ENCODE measurements at regions not wholly inside any gene's neighbourhood (a gene's known extent, or its start where the extent isn't known, plus 50 kb on each side); places are given as distances from the start of the nearest gene placed in this dataset.

DNA sequence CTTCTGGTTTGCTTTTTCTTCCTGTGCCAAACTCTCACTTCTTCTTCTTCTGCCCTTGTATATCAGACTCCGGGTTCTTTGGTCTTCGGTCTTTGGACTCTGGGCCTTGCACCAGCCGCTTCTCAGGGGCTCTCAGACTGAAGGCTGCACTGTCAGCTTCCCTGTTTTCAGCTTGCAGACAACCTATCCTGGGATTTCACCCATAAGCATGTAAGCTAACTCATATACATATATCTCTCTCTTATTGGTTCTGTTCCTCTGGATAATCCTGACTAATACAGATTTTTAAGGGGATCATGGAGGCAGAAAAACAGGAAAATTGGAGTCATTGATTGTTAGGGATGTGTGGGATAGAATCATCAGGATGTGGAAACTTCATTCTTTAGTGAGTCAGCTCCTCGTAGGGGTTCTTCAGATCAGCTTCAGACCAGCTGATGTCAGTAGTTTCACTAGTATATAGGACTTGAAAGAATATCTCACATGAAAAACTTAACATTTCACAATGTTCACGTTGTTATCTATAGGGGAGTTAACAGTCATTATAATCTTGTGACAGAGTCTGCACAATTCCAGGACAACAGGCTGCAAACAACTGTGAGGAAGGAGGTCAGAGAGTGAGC lies 102.9 kb downstream of the RASSF9 start:
- H3K4me3 Mint-ChIP-seq, result no peak overlapping the region

DNA sequence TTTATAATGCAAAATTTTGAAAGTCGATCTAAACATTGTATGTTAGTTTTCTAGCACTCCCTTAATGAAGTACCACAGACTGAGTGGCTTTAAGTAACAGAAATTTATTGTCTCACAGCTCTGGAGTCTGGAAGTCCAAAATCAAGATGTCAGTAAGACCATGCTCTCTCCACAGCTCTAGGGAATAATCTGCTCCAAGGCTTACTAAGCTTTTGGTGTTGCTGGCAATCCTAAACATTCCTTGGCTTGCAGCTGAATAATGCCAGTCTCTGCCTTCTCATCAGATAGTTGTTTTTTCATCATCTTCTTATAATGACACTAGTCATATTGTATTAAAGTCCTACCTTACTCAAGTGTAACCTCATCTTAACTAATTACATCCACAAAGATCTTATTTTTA lies 102.2 kb downstream of the RASSF9 start:
- ATAC-seq, result no peak
- H3K4me1 Mint-ChIP-seq, result no peaks in the 10 kb centered on the region
- no peak overlapping the region for H3K27ac ChIP-seq (ENCODE audit: low read length)

More for the DNA sequence above, 102.9 kb downstream of the RASSF9 start:
- Histone ChIP-seq H3K4me1 (ENCODE audit: control insufficient read depth, insufficient read depth, low read length) (no peaks in the 10 kb centered on the region), H3K9me3 (ENCODE audit: control insufficient read depth, insufficient read depth, low read length) (no peaks in the 10 kb centered on the region), H3K27ac (ENCODE audit: low read length) (no peak overlapping the region), H3K36me3 (ENCODE audit: control insufficient read depth, insufficient read depth, low read length) (no peaks in the 10 kb centered on the region), H3K27me3 (ENCODE audit: control insufficient read depth, insufficient read depth, low read length) (no peaks in the 10 kb centered on the region), H3K4me3 (ENCODE audit: low read length) (no peak overlapping the region)
- 87% methylated on average over 4 of the region's 5 CpGs for WGBS (ENCODE audit: insufficient coverage)
- no peaks in the 10 kb centered on the region for H3K27me3 Mint-ChIP-seq (ENCODE audit: low read depth in 2 of 2)
- TF ChIP-seq, protein P1, sequence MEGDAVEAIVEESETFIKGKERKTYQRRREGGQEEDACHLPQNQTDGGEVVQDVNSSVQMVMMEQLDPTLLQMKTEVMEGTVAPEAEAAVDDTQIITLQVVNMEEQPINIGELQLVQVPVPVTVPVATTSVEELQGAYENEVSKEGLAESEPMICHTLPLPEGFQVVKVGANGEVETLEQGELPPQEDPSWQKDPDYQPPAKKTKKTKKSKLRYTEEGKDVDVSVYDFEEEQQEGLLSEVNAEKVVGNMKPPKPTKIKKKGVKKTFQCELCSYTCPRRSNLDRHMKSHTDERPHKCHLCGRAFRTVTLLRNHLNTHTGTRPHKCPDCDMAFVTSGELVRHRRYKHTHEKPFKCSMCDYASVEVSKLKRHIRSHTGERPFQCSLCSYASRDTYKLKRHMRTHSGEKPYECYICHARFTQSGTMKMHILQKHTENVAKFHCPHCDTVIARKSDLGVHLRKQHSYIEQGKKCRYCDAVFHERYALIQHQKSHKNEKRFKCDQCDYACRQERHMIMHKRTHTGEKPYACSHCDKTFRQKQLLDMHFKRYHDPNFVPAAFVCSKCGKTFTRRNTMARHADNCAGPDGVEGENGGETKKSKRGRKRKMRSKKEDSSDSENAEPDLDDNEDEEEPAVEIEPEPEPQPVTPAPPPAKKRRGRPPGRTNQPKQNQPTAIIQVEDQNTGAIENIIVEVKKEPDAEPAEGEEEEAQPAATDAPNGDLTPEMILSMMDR (IDR thresholded peaks at IDR 0.05), result no peak
- H3K9me3 Mint-ChIP-seq, result peaks cover 2% of the 10 kb centered on the region in 2 donors
- no peak overlapping the region for H3K27ac Mint-ChIP-seq
- no peaks in the 10 kb centered on the region for H3K4me1 Mint-ChIP-seq
- DNase-seq (no peak), ATAC-seq (no peak)
- intact Hi-C loops (cut with micrococcal nuclease), result no loop called here
- H3K36me3 Mint-ChIP-seq, result no peaks in the 10 kb centered on the region

DNA sequence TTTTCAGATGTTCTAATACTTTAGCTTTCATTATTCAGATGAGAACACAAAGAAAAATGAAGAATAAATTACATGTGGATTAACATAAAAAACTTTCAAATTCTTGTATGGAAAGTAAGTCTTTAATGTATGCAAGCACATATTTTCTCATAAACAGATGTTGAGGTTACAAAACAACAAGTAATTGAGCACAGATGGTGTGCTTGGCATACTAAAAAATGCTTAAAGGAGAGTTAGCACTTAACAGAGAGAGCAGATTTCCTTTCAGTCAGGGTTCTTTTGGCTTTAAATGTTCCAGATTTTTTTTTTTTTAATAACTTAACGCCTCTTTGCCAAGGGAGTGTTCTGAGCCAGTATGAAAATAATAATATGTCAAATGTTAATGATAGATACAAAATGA lies 96.0 kb downstream of the RASSF9 start:
- H3K27ac Mint-ChIP-seq, result no peak overlapping the region
- intact Hi-C loops (cut with micrococcal nuclease), result no loop called here
- no peaks in the 10 kb centered on the region for H3K27me3 Mint-ChIP-seq (ENCODE audit: low read depth in 2 of 2)
- ATAC-seq (no peak), DNase-seq (no peak)
- Histone ChIP-seq H3K36me3 (ENCODE audit: control insufficient read depth, insufficient read depth, low read length) (no peaks in the 10 kb centered on the region), H3K27ac (ENCODE audit: low read length) (no peak overlapping the region), H3K4me1 (ENCODE audit: control insufficient read depth, insufficient read depth, low read length) (no peaks in the 10 kb centered on the region), H3K27me3 (ENCODE audit: control insufficient read depth, insufficient read depth, low read length) (no peaks in the 10 kb centered on the region), H3K9me3 (ENCODE audit: control insufficient read depth, insufficient read depth, low read length) (no peaks in the 10 kb centered on the region), H3K4me3 (ENCODE audit: low read length) (no peak overlapping the region)
- WGBS (ENCODE audit: insufficient coverage), result no CpG with 5 or more reads among the region's 1 CpG
- TF ChIP-seq, protein P1 (IDR thresholded peaks at IDR 0.05), result no peak
- H3K4me3 Mint-ChIP-seq, result no peak overlapping the region
- no peaks in the 10 kb centered on the region for H3K4me1 Mint-ChIP-seq
- no peaks in the 10 kb centered on the region for H3K36me3 Mint-ChIP-seq
- no peaks in the 10 kb centered on the region for H3K9me3 Mint-ChIP-seq

More for the DNA sequence above, 102.2 kb downstream of the RASSF9 start:
- Histone ChIP-seq H3K36me3 (ENCODE audit: control insufficient read depth, insufficient read depth, low read length) (no peaks in the 10 kb centered on the region), H3K4me1 (ENCODE audit: control insufficient read depth, insufficient read depth, low read length) (no peaks in the 10 kb centered on the region), H3K4me3 (ENCODE audit: low read length) (no peak overlapping the region), H3K9me3 (ENCODE audit: control insufficient read depth, insufficient read depth, low read length) (no peaks in the 10 kb centered on the region), H3K27me3 (ENCODE audit: control insufficient read depth, insufficient read depth, low read length) (no peaks in the 10 kb centered on the region)
- Mint-ChIP-seq H3K4me3 (no peak overlapping the region), H3K27me3 (ENCODE audit: low read depth in 2 of 2) (no peaks in the 10 kb centered on the region), H3K27ac (no peak overlapping the region), H3K36me3 (no peaks in the 10 kb centered on the region), H3K9me3 (peaks cover 2% of the 10 kb centered on the region in 2 donors)
- WGBS (ENCODE audit: insufficient coverage), result 80% methylated on average over 1 of the region's 1 CpG
- intact Hi-C loops (cut with micrococcal nuclease), result no loop called here
- no peak for DNase-seq
- TF ChIP-seq, protein P1 (IDR thresholded peaks at IDR 0.05), result no peak

DNA sequence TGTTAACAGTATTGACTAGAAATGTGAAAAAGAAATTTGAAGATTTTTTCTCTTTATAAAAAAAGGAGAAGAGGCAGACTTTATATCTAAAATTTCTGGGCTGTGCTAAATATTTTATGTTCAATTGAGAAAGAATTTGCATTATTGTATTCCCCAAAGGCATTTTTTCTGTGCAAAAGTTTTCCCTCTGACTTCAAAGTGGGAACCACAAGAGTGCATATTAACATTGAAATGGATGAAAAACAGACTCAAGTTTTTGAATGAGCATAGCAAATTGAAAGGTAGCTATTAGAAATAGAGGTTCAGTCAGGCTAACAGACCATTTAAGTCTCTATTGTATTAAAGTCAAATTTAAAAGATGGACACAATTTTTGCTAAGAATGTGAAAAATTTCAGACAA lies 95.2 kb downstream of the RASSF9 start:
- Histone ChIP-seq H3K4me3 (ENCODE audit: low read length) (no peak overlapping the region), H3K27ac (ENCODE audit: low read length) (no peak overlapping the region), H3K9me3 (ENCODE audit: control insufficient read depth, insufficient read depth, low read length) (no peaks in the 10 kb centered on the region), H3K27me3 (ENCODE audit: control insufficient read depth, insufficient read depth, low read length) (no peaks in the 10 kb centered on the region), H3K4me1 (ENCODE audit: control insufficient read depth, insufficient read depth, low read length) (no peaks in the 10 kb centered on the region), H3K36me3 (ENCODE audit: control insufficient read depth, insufficient read depth, low read length) (no peaks in the 10 kb centered on the region)
- TF ChIP-seq, protein P1 (IDR thresholded peaks at IDR 0.05), result no peak
- intact Hi-C loops (cut with micrococcal nuclease), result no loop called here
- ATAC-seq, result no peak
- H3K36me3 Mint-ChIP-seq, result no peaks in the 10 kb centered on the region
- no peaks in the 10 kb centered on the region for H3K9me3 Mint-ChIP-seq
- no peak for DNase-seq
- H3K4me1 Mint-ChIP-seq, result no peaks in the 10 kb centered on the region
- no peak overlapping the region for H3K4me3 Mint-ChIP-seq
- no peak overlapping the region for H3K27ac Mint-ChIP-seq
- no peaks in the 10 kb centered on the region for H3K27me3 Mint-ChIP-seq (ENCODE audit: low read depth in 2 of 2)
